Suprapubic skin (tissue), 4 donors: ENCODE measurements at regions not wholly inside any gene's neighbourhood (a gene's known extent, or its start where the extent isn't known, plus 50 kb on each side); places are given as distances from the start of the nearest gene placed in this dataset.

Experiments used
- DNase-seq, 2 donors: peaks; one replicate each; pipeline ENCODE4 v3.0.0-alpha.2; 2019; ENCODE audit warnings: low spot score in 2 of 2
- H3K27ac ChIP-seq: fragments of 200-600 bp; sonication (generic); one replicate; pipeline ENCODE4 v1.5.1; 2019
- H3K27me3 ChIP-seq: fragments of 200-600 bp; sonication (generic); one replicate; pipeline ENCODE4 v1.5.1; 2019
- H3K36me3 ChIP-seq: fragments of 200-600 bp; sonication (generic); one replicate; pipeline ENCODE4 v1.5.1; 2019
- H3K4me1 ChIP-seq: fragments of 200-600 bp; sonication (generic); one replicate; pipeline ENCODE4 v1.5.1; 2019
- H3K4me3 ChIP-seq: fragments of 200-600 bp; sonication (generic); one replicate; pipeline ENCODE4 v1.5.1; 2019; ENCODE audit warnings: mild to moderate bottlenecking
- H3K9me3 ChIP-seq: fragments of 200-600 bp; sonication (generic); one replicate; pipeline ENCODE4 v1.5.1; 2019
- EP300 ChIP-seq: sonication (generic); formaldehyde crosslinking; IDR thresholded peaks from one replicate; pipeline ENCODE4 v1.6.1; 2017; ENCODE audit warnings: antibody characterized with exemption
- POLR2A ChIP-seq, 2 donors: fragments of 450-650 bp; IDR thresholded peaks; one replicate each; pipeline ENCODE4 v1.6.1; 2017; ENCODE audit warnings: antibody characterized with exemption in 2 of 2, mild to moderate bottlenecking in 2 of 2, moderate library complexity in 2 of 2
- POLR2AphosphoS5 ChIP-seq, 3 donors: sonication (generic); formaldehyde crosslinking; IDR thresholded peaks; one replicate each; pipeline ENCODE4 v1.6.1; 2017; ENCODE audit warnings: antibody characterized with exemption in 3 of 3
- WGBS: methylation state at CpG from one replicate; pipeline ENCODE4 v1.1.5; 2018; 5-methylcytosine and 5-hydroxymethylcytosine counted together
- TF ChIP-seq, protein P1 (sequence below), 2 donors: fragments of 200-600 bp in 1 of 2; fragments of 450-650 bp in 1 of 2; sonication (generic) in 1 of 2; IDR thresholded peaks; one replicate each; pipeline ENCODE4 v1.5.1; 2016 to 2019; ENCODE audit warnings: antibody characterized with exemption in 2 of 2, mild to moderate bottlenecking in 1 of 2, moderate library complexity in 1 of 2

DNA sequence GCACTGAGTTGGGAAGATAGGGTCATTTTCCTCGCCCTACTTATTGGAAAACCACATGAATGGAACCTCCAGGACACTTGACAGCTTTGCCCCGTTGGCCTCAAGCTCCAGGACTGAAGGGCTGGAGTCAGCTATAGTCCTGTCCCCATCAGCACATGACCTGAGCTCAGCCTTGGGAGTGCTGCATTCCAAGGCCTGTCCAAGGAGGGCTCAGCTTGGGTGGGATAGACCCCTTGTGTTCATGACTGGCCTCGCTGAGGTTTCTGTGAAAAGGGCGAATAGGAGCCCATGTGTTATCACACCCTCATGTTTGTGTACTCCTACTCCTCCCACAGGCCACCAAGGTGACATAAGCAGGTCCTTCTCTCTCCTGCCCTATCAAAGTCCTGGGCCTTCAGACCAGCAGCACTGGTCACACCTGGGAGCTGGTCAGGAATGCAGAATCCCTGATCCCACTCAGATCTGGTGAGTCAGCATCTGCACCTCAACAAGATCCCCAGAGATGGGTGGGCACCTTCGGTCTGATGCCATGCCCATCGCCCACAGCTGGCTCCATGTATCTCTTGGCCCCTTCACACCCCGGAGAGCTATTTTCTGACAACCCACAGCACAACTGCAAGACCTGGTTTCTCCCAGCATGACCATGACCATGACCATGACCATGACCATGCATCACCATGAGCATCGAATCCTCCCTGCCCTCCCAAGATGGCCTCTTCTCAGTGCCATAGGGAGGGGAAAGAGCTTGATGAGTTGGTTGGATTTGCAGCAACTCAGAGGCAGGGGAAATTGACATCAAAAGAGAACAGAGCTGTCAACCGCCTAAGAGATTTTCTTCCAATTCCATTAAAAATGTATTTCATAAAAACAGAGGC is 83.0 kb upstream of the RAB6C start:
- Histone ChIP-seq H3K4me3 (no peak overlapping the region), H3K36me3 (no peaks in the 10 kb centered on the region), H3K9me3 (no peaks in the 10 kb centered on the region), H3K27ac (no peak overlapping the region), H3K27me3 (peaks cover 7% of the 10 kb centered on the region), H3K4me1 (no peaks in the 10 kb centered on the region)
- WGBS = 79% methylated on average over 7 of the region's 9 CpGs
- TF ChIP-seq POLR2A (IDR thresholded peaks at IDR 0.05) (no peak), POLR2AphosphoS5 (IDR thresholded peaks at IDR 0.05) (no peak), EP300 (no peak)
- TF ChIP-seq, protein P1, sequence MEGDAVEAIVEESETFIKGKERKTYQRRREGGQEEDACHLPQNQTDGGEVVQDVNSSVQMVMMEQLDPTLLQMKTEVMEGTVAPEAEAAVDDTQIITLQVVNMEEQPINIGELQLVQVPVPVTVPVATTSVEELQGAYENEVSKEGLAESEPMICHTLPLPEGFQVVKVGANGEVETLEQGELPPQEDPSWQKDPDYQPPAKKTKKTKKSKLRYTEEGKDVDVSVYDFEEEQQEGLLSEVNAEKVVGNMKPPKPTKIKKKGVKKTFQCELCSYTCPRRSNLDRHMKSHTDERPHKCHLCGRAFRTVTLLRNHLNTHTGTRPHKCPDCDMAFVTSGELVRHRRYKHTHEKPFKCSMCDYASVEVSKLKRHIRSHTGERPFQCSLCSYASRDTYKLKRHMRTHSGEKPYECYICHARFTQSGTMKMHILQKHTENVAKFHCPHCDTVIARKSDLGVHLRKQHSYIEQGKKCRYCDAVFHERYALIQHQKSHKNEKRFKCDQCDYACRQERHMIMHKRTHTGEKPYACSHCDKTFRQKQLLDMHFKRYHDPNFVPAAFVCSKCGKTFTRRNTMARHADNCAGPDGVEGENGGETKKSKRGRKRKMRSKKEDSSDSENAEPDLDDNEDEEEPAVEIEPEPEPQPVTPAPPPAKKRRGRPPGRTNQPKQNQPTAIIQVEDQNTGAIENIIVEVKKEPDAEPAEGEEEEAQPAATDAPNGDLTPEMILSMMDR (IDR thresholded peaks at IDR 0.05) = no peak
- DNase-seq = no peak

DNA sequence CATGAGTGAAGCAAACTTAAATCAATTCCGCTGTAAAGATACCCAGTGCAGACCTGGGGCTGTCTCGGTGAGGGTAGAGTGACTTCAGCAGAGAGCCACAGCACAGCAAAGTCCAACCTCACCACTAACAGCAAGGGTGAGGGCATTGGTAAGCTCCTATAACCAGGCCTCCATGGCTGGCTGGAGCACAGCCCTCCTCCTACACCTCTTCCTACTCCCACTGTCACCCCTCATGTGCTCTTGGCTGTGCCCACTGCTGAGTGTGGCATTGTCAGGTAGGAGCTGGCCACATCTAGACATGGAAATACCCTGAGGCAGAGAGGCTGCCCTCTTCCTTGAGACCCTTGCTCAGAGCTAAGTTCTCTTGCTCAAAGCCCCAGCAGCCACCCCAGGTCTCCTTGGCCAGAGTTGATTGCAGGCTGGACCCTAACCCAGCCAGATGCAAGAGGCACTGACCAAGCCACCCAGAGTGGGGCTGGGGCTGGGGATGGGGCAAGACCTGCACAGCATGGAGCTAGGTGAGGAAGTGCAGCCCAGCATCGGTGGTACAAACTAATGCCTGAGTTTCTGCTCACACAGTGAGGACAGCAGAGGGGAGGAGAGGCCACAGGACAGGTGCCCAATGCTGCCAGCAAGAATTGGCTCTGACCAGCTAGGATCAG is 77.6 kb upstream of the RAB6C start:
- no peaks in the 10 kb centered on the region for H3K4me1 ChIP-seq
- H3K36me3 ChIP-seq = no peaks in the 10 kb centered on the region
- DNase-seq = no peak
- peaks cover 3% of the 10 kb centered on the region for H3K27me3 ChIP-seq
- TF ChIP-seq, protein P1 (IDR thresholded peaks at IDR 0.05) = no peak
- no peak for TF ChIP-seq POLR2AphosphoS5 (IDR thresholded peaks at IDR 0.05)
- no peak for TF ChIP-seq EP300
- no peak for TF ChIP-seq POLR2A (IDR thresholded peaks at IDR 0.05)
- H3K27ac ChIP-seq = no peak overlapping the region
- H3K4me3 ChIP-seq = no peak overlapping the region
- no peaks in the 10 kb centered on the region for H3K9me3 ChIP-seq
- 86% methylated on average over 3 of the region's 3 CpGs for WGBS

DNA sequence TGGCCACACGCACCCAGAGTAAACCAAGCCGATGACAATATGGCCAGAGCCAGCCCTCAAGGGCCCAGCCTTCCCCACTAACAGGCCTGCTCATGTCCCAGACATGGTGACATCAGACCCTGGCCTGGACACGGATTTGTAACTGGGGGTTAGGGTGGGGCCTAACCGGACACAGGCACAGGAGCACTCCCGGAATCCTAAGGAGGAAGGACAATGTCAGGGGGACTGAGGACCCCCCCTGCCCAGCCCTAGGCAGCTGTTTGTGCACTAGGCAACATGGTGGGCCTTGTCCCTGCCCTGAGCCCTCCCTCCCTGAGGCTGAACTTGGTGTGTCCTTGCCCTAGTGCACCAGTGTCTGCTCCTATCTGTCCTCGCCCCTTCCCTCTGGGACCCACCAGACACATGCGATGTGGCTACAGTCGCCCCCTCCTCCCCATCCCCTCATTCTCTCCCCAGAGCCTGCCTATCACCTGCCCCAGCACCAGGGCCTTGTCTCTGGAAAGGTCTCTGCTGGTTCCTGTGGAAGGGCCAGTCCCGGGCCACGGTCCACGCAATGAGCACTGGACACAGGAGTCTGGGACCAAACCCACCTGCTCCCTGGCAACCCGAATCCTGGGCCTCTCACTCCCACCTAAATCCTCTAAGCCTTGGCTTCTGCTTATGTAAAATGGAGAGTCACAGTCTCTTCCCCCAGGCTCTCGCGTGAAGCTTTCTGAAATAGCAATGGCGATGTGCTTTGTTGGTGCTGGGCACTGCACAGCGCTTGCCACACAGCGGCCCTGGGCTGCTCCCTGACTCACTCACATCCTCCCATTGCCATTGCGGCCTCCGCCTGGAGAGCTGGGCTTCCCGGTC is 76.5 kb upstream of the RAB6C start:
- Histone ChIP-seq H3K4me1 (no peaks in the 10 kb centered on the region), H3K36me3 (no peaks in the 10 kb centered on the region), H3K4me3 (no peak overlapping the region), H3K27me3 (peaks cover 3% of the 10 kb centered on the region), H3K9me3 (no peaks in the 10 kb centered on the region), H3K27ac (no peak overlapping the region)
- WGBS = 93% methylated on average over 18 of the region's 20 CpGs
- TF ChIP-seq POLR2AphosphoS5 (IDR thresholded peaks at IDR 0.05) (no peak), EP300 (no peak), POLR2A (IDR thresholded peaks at IDR 0.05) (no peak)
- TF ChIP-seq, protein P1 (IDR thresholded peaks at IDR 0.05) = no peak
- no peak for DNase-seq

DNA sequence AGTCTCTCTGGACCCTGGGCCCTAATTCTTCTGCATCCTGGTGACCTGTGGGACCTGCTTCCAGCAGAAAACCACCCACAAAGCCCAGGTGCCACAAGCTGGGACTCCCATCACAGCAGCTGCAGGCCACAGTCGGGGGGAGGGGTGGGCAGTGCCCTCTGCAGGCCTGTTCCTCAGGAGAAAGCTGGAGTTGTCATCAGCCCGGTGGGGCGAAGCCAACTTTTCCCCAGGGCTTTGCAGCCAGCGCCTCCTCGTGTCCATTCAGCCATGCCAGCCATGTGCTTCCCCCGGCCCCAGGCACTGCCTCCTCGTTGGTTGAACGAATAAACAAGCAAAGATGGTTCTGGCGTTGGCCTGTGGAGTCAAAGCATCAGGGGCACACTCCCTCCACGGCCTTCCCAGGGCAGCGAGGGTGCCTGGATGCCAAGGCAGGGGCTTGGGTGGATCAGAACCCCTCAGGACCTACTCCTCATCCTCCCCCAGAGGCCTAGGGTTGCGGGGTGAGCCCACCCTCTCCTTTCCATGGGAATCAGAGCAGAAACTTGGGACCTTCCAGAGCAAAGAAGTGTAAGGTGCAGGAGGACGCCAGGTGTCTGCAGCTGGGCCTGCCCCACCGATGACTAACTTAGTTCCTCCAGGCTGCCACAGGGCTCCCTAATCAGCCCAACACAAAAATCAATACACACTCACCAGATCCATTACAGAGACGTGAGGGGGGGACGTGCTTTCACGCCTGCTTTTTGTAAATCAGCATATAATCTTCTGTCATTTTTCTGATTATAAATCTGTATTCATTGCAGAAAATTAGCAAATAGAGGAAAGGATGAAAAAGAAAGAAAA is 75.7 kb upstream of the RAB6C start:
- TF ChIP-seq, protein P1 (IDR thresholded peaks at IDR 0.05) = no peak
- no peak for TF ChIP-seq EP300
- TF ChIP-seq POLR2A (IDR thresholded peaks at IDR 0.05) = no peak
- TF ChIP-seq POLR2AphosphoS5 (IDR thresholded peaks at IDR 0.05) = no peak
- no peak for DNase-seq
- no peak overlapping the region for H3K4me3 ChIP-seq
- H3K27ac ChIP-seq = no peak overlapping the region
- WGBS = 78% methylated on average over 9 of the region's 17 CpGs
- peaks cover 3% of the 10 kb centered on the region for H3K27me3 ChIP-seq
- H3K9me3 ChIP-seq = no peaks in the 10 kb centered on the region
- H3K4me1 ChIP-seq = no peaks in the 10 kb centered on the region
- H3K36me3 ChIP-seq = no peaks in the 10 kb centered on the region
